GM12878 (cell line): ENCODE measurements at regions not wholly inside any gene's neighbourhood (a gene's known extent, or its start where the extent isn't known, plus 50 kb on each side); places are given as distances from the start of the nearest gene placed in this dataset.

ENCODE experiments used
- ATF7 ChIP-seq: fragments of 450-650 bp; IDR thresholded peaks from 2 replicates; pipeline ENCODE4 v1.6.1; 2016; ENCODE audit warnings: low read depth, mild to moderate bottlenecking
- CEBPB ChIP-seq, 2 experiments: fragments of 150-350 bp in 1 of 2; IDR thresholded peaks; 2 replicates each; pipeline ENCODE4 v1.6.1; 2012 to 2014; ENCODE audit warnings: low read depth in 2 of 2, low read length in 2 of 2, borderline replicate concordance in 1 of 2, inconsistent platforms in 1 of 2
- CEBPZ ChIP-seq: fragments of 150-350 bp; IDR thresholded peaks from 2 replicates; pipeline ENCODE4 v1.6.1; 2016; ENCODE audit warnings: low read depth, low read length
- CTCF ChIP-seq, 3 experiments: IDR thresholded peaks in 2 of 3; conservative IDR thresholded peaks in 1 of 3; 2 replicates each; pipeline ENCODE4 v1.5.1; 2011; ENCODE audit warnings: low read depth in 3 of 3, low read length in 3 of 3, mild to moderate bottlenecking in 3 of 3, control low read depth in 2 of 3, moderate library complexity in 2 of 3, inconsistent platforms in 1 of 3, mixed read lengths in 1 of 3; ENCODE audit not compliant: control insufficient read depth in 2 of 3, insufficient read depth in 1 of 3; ENCODE audit errors: extremely low read depth in 1 of 3
- EGR1 ChIP-seq, 2 experiments: IDR thresholded peaks; 1 replicate in 1 of 2; 2 replicates in 1 of 2; pipeline ENCODE4 v1.6.1; 2011 to 2012; ENCODE audit warnings: low read depth in 2 of 2, low read length in 2 of 2, borderline replicate concordance in 1 of 2, mild to moderate bottlenecking in 1 of 2, moderate library complexity in 1 of 2
- EZH2 ChIP-seq: IDR thresholded peaks from 2 replicates; pipeline ENCODE4 v1.6.1; 2012; ENCODE audit warnings: low read depth, mild to moderate bottlenecking, control low read depth, inconsistent platforms, low read length, borderline replicate concordance; ENCODE audit not compliant: control insufficient read depth
- MAX ChIP-seq: IDR thresholded peaks from 2 replicates; pipeline ENCODE4 v1.6.1; 2012; ENCODE audit warnings: low read depth, low read length, improper control_type of control experiment
- MLLT1 ChIP-seq: fragments of 450-650 bp; IDR thresholded peaks from 2 replicates; pipeline ENCODE4 v1.6.1; 2016; ENCODE audit warnings: mild to moderate bottlenecking
- POLR2A ChIP-seq: IDR thresholded peaks from 2 replicates; pipeline ENCODE4 v1.6.1; 2011; ENCODE audit warnings: low read depth, mild to moderate bottlenecking, low read length
- POLR2AphosphoS2 ChIP-seq: IDR thresholded peaks from 2 replicates; pipeline ENCODE4 v1.6.1; 2011; ENCODE audit warnings: low read depth, mild to moderate bottlenecking, low read length, improper control_type of control experiment, moderate library complexity
- TCF3 ChIP-seq: IDR thresholded peaks from 2 replicates; pipeline ENCODE4 v1.6.1; 2012; ENCODE audit warnings: low read depth, mild to moderate bottlenecking, low read length, borderline replicate concordance; ENCODE audit not compliant: insufficient read depth
- USF1 ChIP-seq: IDR thresholded peaks from 2 replicates; pipeline ENCODE4 v1.6.1; 2011; ENCODE audit warnings: borderline replicate concordance, low read depth, mild to moderate bottlenecking, moderate library complexity, mixed read lengths, low read length; ENCODE audit not compliant: insufficient read depth; ENCODE audit errors: extremely low read length
- ZZZ3 ChIP-seq: IDR thresholded peaks from 2 replicates; pipeline ENCODE4 v1.6.1; 2011; ENCODE audit warnings: low read depth; ENCODE audit not compliant: control insufficient read depth, insufficient read length

- TF ChIP-seq CTCF (IDR thresholded peaks at IDR 0.05 in 2 of 3, conservative IDR thresholded peaks at IDR 0.05 in 1 of 3; ENCODE audit: control insufficient read depth in 2 of 3, extremely low read depth in 1 of 3, insufficient read depth in 1 of 3, low read depth in 3 of 3, low read length in 3 of 3) (peak; percentile 45 to 55 (median 48); a peak in 5 of 6 replicates), CEBPZ (no peak), ZZZ3 (no peak), MAX (no peak), CEBPB (IDR thresholded peaks at IDR 0.05; ENCODE audit: borderline replicate concordance in 1 of 2, low read depth in 2 of 2, low read length in 2 of 2) (no peak), EGR1 (IDR thresholded peaks at IDR 0.05; ENCODE audit: borderline replicate concordance in 1 of 2, low read depth in 2 of 2, low read length in 2 of 2) (no peak), POLR2AphosphoS2 (no peak), POLR2A (no peak), MLLT1 (no peak), EZH2 (no peak), ATF7 (no peak), TCF3 (no peak), USF1 (no peak)
Measured at GRCh38 chr21:25350056-25350455, 257.2 kb downstream of the MRPL39 start.
